OCI-LY1 (cell line): ENCODE measurements at regions not wholly inside any gene's neighbourhood (a gene's known extent, or its start where the extent isn't known, plus 50 kb on each side); places are given as distances from the start of the nearest gene placed in this dataset.

ENCODE experiments used
- EZH2 ChIP-seq: fragments of 200-600 bp; sonication (generic), shearing (Covaris generic); IDR thresholded peaks from 2 replicates; pipeline ENCODE4 v1.8.0; 2017; ENCODE audit warnings: borderline replicate concordance, mixed run types, mild to moderate bottlenecking, antibody characterized with exemption, low read length, moderate library complexity, mixed read lengths
- TF ChIP-seq, protein P1 (sequence below): fragments of 200-600 bp; sonication (generic), shearing (Covaris generic); IDR thresholded peaks from 2 replicates; pipeline ENCODE4 v1.5.1; 2017; ENCODE audit warnings: mild to moderate bottlenecking, antibody characterized with exemption, low read length, moderate library complexity, mixed read lengths

DNA sequence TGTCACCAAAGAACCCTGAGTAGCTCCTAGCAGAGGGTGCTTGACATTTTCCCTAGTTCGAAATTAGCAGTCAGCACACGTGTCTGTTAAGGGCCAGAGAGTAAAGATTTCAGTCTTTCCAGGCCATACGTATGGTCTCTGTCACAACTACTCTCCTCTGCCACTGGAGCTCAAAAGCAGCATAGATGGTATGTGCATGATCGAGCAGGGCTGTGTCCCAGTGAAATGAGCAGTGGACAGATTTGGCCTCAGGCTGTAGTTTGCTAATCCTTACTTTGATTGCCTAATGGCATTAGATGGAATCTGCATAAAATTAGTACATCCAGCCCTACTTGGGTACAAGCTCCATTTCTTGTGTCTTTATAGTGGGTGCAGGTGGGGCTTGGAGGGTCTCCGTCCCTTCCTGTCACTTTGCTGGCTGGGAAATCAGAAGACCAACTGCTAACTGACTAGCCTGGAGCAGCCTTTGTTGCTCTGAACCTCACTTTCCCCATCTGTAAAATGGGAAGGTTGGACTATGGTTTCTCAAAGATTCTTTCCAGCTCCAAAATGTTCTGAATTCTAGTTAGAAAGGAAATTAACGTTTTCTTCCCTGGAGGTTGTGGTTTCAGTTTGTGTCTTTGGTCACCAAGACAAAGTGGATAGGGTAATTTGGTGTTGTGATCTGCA lies 108.5 kb downstream of the GLI2 start:
- TF ChIP-seq, protein P1, sequence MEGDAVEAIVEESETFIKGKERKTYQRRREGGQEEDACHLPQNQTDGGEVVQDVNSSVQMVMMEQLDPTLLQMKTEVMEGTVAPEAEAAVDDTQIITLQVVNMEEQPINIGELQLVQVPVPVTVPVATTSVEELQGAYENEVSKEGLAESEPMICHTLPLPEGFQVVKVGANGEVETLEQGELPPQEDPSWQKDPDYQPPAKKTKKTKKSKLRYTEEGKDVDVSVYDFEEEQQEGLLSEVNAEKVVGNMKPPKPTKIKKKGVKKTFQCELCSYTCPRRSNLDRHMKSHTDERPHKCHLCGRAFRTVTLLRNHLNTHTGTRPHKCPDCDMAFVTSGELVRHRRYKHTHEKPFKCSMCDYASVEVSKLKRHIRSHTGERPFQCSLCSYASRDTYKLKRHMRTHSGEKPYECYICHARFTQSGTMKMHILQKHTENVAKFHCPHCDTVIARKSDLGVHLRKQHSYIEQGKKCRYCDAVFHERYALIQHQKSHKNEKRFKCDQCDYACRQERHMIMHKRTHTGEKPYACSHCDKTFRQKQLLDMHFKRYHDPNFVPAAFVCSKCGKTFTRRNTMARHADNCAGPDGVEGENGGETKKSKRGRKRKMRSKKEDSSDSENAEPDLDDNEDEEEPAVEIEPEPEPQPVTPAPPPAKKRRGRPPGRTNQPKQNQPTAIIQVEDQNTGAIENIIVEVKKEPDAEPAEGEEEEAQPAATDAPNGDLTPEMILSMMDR, result no peak
- no peak for TF ChIP-seq EZH2
